Endothelial cell of umbilical vein (primary cell): ENCODE measurements at regions not wholly inside any gene's neighbourhood (a gene's known extent, or its start where the extent isn't known, plus 50 kb on each side); places are given as distances from the start of the nearest gene placed in this dataset.

ENCODE experiments used
- EZH2 ChIP-seq: IDR thresholded peaks from 2 replicates; pipeline ENCODE4 v1.6.1; 2012; ENCODE audit warnings: borderline replicate concordance, low read depth, mild to moderate bottlenecking, moderate library complexity, low read length, inconsistent platforms; ENCODE audit not compliant: severe bottlenecking
- TF ChIP-seq, protein P1 (sequence below), 2 donors: IDR thresholded peaks; 1 replicate in 1 of 2; 2 replicates in 1 of 2; pipeline ENCODE4 v1.5.1; 2011; ENCODE audit warnings: low read length in 2 of 2, mild to moderate bottlenecking in 2 of 2, moderate library complexity in 2 of 2, control low read depth in 1 of 2, inconsistent platforms in 1 of 2, low read depth in 1 of 2; ENCODE audit not compliant: insufficient read depth in 1 of 2; ENCODE audit errors: extremely low read depth in 1 of 2

DNA sequence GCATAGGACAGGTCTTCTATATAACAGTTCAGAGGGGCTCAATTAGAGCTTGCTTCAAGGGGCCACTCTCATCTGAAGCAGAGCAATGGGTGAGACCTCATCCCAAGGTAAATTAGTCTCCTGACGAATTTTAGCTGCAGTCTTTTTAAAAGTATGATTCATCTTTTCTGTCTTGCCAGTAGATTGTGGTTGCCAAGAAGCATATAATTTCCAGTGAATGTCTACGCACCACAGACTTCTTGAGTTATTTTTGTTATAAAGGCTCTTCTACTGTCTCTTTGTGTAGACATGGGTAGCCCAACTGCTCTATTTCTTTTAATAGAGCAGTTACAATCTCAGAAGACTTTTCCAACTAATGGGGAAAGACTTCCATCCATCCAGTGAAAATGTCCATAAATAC is 108.9 kb upstream of the FMN2 start:
- no peak for TF ChIP-seq EZH2
- TF ChIP-seq, protein P1, sequence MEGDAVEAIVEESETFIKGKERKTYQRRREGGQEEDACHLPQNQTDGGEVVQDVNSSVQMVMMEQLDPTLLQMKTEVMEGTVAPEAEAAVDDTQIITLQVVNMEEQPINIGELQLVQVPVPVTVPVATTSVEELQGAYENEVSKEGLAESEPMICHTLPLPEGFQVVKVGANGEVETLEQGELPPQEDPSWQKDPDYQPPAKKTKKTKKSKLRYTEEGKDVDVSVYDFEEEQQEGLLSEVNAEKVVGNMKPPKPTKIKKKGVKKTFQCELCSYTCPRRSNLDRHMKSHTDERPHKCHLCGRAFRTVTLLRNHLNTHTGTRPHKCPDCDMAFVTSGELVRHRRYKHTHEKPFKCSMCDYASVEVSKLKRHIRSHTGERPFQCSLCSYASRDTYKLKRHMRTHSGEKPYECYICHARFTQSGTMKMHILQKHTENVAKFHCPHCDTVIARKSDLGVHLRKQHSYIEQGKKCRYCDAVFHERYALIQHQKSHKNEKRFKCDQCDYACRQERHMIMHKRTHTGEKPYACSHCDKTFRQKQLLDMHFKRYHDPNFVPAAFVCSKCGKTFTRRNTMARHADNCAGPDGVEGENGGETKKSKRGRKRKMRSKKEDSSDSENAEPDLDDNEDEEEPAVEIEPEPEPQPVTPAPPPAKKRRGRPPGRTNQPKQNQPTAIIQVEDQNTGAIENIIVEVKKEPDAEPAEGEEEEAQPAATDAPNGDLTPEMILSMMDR (IDR thresholded peaks at IDR 0.05; ENCODE audit: extremely low read depth in 1 of 2, insufficient read depth in 1 of 2, low read depth in 1 of 2, low read length in 2 of 2): no peak
